ENCODE measurements at regions not wholly inside any gene's neighbourhood (a gene's known extent, or its start where the extent isn't known, plus 50 kb on each side); places are given as distances from the start of the nearest gene placed in this dataset.
A peak's percentile ranks its signal among the peaks of the same experiment; 100 is the strongest.

GRCh38 chr6:143585241-143585640, 73.7 kb upstream of the FUCA2 start:
- H3K9me3 Mint-ChIP-seq, result no peaks in the 10 kb centered on the region
- no peaks in the 10 kb centered on the region for H3K27me3 Mint-ChIP-seq (ENCODE audit: low read depth in 3 of 3)
- H3K4me1 Mint-ChIP-seq, result peaks cover 0 to 15% of the 10 kb centered on the region in 2 donors
- no peak for DNase-seq
- peaks cover 3 to 7% (median 6%) of the 10 kb centered on the region in 3 donors for H3K36me3 Mint-ChIP-seq
- H3K27ac Mint-ChIP-seq, result no peak overlapping the region
- H3K4me3 Mint-ChIP-seq, result no peak overlapping the region

GRCh38 chr6:143583542-143584327, 72.2 kb upstream of the FUCA2 start:
- peaks cover 3 to 7% (median 4%) of the 10 kb centered on the region in 3 donors for H3K36me3 Mint-ChIP-seq
- H3K9me3 Mint-ChIP-seq, result no peaks in the 10 kb centered on the region
- H3K27ac Mint-ChIP-seq, result no peak overlapping the region
- no peak overlapping the region for H3K4me3 Mint-ChIP-seq
- no peak for DNase-seq
- peaks cover 0 to 8% of the 10 kb centered on the region in 2 donors for H3K4me1 Mint-ChIP-seq
- no peaks in the 10 kb centered on the region for H3K27me3 Mint-ChIP-seq (ENCODE audit: low read depth in 3 of 3)

GRCh38 chr6:143581835-143582480, 70.4 kb upstream of the FUCA2 start:
- no peak overlapping the region for H3K4me3 Mint-ChIP-seq
- H3K36me3 Mint-ChIP-seq, result peaks cover 3 to 12% (median 4%) of the 10 kb centered on the region in 3 donors
- peaks cover 0 to 8% of the 10 kb centered on the region in 2 donors for H3K4me1 Mint-ChIP-seq
- no peaks in the 10 kb centered on the region for H3K27me3 Mint-ChIP-seq (ENCODE audit: low read depth in 3 of 3)
- no peak for DNase-seq
- no peaks in the 10 kb centered on the region for H3K9me3 Mint-ChIP-seq
- no peak overlapping the region for H3K27ac Mint-ChIP-seq

- Mint-ChIP-seq H3K9me3 (no peaks in the 10 kb centered on the region), H3K4me3 (no peak overlapping the region), H3K4me1 (no peaks in the 10 kb centered on the region), H3K27ac (no peak overlapping the region), H3K36me3 (peaks cover 0 to 6% (median 4%) of the 10 kb centered on the region in 3 donors), H3K27me3 (ENCODE audit: low read depth in 3 of 3) (no peaks in the 10 kb centered on the region)
- no peak for DNase-seq
Observed at GRCh38 chr6:143579703-143580102, 68.2 kb upstream of the FUCA2 start.

- H3K9me3 Mint-ChIP-seq, result no peaks in the 10 kb centered on the region
- DNase-seq, result no peak
- H3K36me3 Mint-ChIP-seq, result peaks cover 0 to 6% (median 4%) of the 10 kb centered on the region in 3 donors
- H3K27ac Mint-ChIP-seq, result no peak overlapping the region
- peaks cover 0 to 1% (median 0%) of the 10 kb centered on the region in 3 donors for H3K27me3 Mint-ChIP-seq (ENCODE audit: low read depth in 3 of 3)
- no peaks in the 10 kb centered on the region for H3K4me1 Mint-ChIP-seq
- no peak overlapping the region for H3K4me3 Mint-ChIP-seq
Observed at GRCh38 chr6:143578054-143578453, 66.5 kb upstream of the FUCA2 start.

GRCh38 chr6:143575901-143576426, 64.4 kb upstream of the FUCA2 start:
- H3K4me1 Mint-ChIP-seq, result no peaks in the 10 kb centered on the region
- peaks cover 0 to 6% (median 4%) of the 10 kb centered on the region in 3 donors for H3K36me3 Mint-ChIP-seq
- DNase-seq, result no peak
- H3K27ac Mint-ChIP-seq, result no peak overlapping the region
- H3K9me3 Mint-ChIP-seq, result no peaks in the 10 kb centered on the region
- H3K27me3 Mint-ChIP-seq (ENCODE audit: low read depth in 3 of 3), result peaks cover 0 to 1% (median 0%) of the 10 kb centered on the region in 3 donors
- no peak overlapping the region for H3K4me3 Mint-ChIP-seq

- H3K4me1 Mint-ChIP-seq, result no peaks in the 10 kb centered on the region
- H3K27ac Mint-ChIP-seq, result no peak overlapping the region
- H3K9me3 Mint-ChIP-seq, result no peaks in the 10 kb centered on the region
- H3K27me3 Mint-ChIP-seq (ENCODE audit: low read depth in 3 of 3), result peaks cover 0 to 1% (median 0%) of the 10 kb centered on the region in 3 donors
- no peak overlapping the region for H3K4me3 Mint-ChIP-seq
- peaks cover 0 to 6% (median 4%) of the 10 kb centered on the region in 3 donors for H3K36me3 Mint-ChIP-seq
- DNase-seq, result peak; percentile 55 to 66 (median 61)
Observed at GRCh38 chr6:143575440-143575839, 63.9 kb upstream of the FUCA2 start.

GRCh38 chr6:143570147-143570853, 58.8 kb upstream of the FUCA2 start:
- H3K4me3 Mint-ChIP-seq, result no peak overlapping the region
- H3K9me3 Mint-ChIP-seq, result no peaks in the 10 kb centered on the region
- DNase-seq, result no peak
- H3K27ac Mint-ChIP-seq, result no peak overlapping the region
- no peaks in the 10 kb centered on the region for H3K36me3 Mint-ChIP-seq
- H3K4me1 Mint-ChIP-seq, result peaks cover 17 to 29% of the 10 kb centered on the region in 2 donors
- H3K27me3 Mint-ChIP-seq (ENCODE audit: low read depth in 3 of 3), result peaks cover 0 to 2% (median 1%) of the 10 kb centered on the region in 3 donors

GRCh38 chr6:143569040-143569439, 57.5 kb upstream of the FUCA2 start:
- Mint-ChIP-seq H3K4me3 (no peak overlapping the region), H3K27me3 (ENCODE audit: low read depth in 3 of 3) (peaks cover 0 to 2% (median 1%) of the 10 kb centered on the region in 3 donors), H3K9me3 (no peaks in the 10 kb centered on the region), H3K4me1 (peaks cover 17 to 29% of the 10 kb centered on the region in 2 donors), H3K36me3 (peaks cover 0 to 4% (median 0%) of the 10 kb centered on the region in 3 donors), H3K27ac (peak overlapping the region in 3 of 6 donors; percentile 38 to 71 (median 44))
- DNase-seq, result peak in 1 of 3 donors; percentile 17

GRCh38 chr6:143564484-143565017, 53.0 kb upstream of the FUCA2 start:
- no peak for DNase-seq
- Mint-ChIP-seq H3K27ac (no peak overlapping the region), H3K4me1 (peaks cover 34 to 52% of the 10 kb centered on the region in 2 donors), H3K9me3 (no peaks in the 10 kb centered on the region), H3K4me3 (no peak overlapping the region), H3K27me3 (ENCODE audit: low read depth in 3 of 3) (peaks cover 0 to 2% (median 2%) of the 10 kb centered on the region in 3 donors), H3K36me3 (peaks cover 0 to 4% (median 4%) of the 10 kb centered on the region in 3 donors)

- Mint-ChIP-seq H3K27me3 (ENCODE audit: low read depth in 3 of 3) (peaks cover 0 to 2% (median 2%) of the 10 kb centered on the region in 3 donors), H3K27ac (peak overlapping the region in 4 of 6 donors; percentile 29 to 79 (median 39)), H3K4me3 (peak overlapping the region in 1 of 5 donors; percentile 34), H3K9me3 (no peaks in the 10 kb centered on the region), H3K36me3 (peaks cover 0 to 4% (median 4%) of the 10 kb centered on the region in 3 donors), H3K4me1 (peaks cover 28 to 52% of the 10 kb centered on the region in 2 donors)
- DNase-seq, result no peak
Observed at GRCh38 chr6:143562143-143562542, 50.6 kb upstream of the FUCA2 start.

Measured in immature natural killer cell (primary cell).